HG02610 (cell line): ENCODE measurements at regions not wholly inside any gene's neighbourhood (a gene's known extent, or its start where the extent isn't known, plus 50 kb on each side); places are given as distances from the start of the nearest gene placed in this dataset.

Experiments used
- ATAC-seq: cut with Tn5 transposase; IDR thresholded peaks from one replicate; pipeline ENCODE4 v1.9.1; 2021; ENCODE audit warnings: mild to moderate bottlenecking, moderate library complexity; ENCODE audit not compliant: unreplicated experiment

DNA sequence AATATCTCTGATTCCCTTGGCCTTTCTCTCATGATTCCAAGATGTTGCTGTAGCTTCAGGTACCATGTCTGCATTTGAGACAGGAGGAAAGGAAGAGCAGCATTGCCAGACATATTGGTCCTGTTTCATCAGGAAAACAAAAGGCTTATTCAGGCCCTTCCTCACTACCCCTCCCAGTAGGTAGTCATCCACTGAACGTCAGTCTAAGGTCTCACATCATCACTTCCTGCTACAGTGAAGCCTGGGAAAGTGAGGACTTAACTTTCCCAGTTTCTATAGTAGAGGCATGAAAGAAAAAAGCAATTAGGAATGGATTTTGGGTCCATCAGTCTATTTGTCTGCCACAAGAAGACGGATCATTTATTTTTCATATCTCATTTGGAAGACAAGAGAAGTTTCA, 85.7 kb upstream of the SOX4 start:
- ATAC-seq: no peak

DNA sequence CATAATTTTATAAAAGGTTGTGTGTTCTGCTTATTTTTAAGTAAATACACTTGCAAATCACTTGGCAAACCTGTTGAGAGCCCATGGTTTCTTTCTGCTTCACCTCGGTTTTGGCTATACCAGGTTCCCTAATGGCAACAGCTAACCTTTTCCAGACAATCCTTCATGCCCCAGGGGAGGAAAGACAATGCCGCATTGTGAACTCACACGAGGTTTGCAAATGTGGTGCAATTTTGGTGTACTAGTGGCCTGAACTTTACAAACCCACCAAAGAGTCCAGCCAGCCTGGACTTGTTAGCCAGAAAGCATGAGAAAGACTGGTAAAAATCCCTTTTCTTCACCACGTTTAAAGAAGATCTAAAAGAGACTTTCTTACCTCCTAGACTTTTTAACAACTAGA, 84.8 kb upstream of the SOX4 start:
- no peak for ATAC-seq

DNA sequence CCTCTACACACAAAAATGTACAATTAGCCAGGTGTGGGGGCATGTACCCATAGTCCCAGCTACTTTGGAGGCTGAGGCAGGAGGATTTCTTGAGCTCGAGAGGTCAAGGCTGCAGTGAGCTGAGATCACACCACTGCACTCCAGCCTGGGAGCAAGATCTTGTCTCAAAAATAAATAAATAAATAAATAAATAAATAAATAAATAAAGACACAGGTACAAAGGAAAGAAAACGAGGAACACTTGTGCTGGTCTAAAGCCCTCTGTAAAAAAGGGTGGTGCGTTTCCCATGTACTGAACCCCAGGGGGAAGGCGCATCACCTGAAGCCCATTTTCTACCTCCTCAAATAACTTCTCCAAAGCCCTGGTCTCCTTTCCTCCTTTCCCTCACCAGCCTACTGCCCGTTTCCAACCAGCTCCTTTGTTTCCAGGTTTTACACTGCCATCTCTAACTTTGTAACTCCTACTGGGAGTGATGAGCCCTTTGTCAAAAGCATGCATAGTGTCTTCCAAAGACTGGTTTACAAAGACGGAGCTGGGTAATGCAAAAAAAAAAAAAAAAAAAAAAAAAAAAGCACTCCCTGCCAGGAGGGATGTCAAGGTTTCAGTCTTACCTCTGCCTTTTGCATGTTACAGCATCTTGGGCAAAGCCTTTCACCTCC, 81.5 kb upstream of the SOX4 start:
- no peak for ATAC-seq

DNA sequence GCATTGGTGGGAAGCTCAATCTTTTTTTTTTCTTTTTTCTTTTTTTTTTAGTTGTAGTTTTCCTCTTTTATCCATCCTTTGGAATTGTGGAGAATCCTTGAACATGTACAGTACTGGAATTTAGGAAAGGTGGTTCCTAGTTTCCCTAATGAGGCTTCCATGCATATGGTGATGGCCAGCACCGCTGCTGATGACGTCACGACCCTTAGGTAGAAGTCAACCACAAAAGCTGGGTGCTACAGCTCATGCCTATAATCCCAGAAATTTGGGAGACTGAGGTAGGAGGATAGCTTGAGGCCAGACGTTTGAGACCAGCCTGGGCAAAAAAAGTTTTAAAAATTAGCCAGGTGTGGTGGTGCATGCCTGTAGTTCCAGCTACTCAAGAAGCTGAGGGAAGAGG, 79.3 kb upstream of the SOX4 start:
- ATAC-seq: no peak

DNA sequence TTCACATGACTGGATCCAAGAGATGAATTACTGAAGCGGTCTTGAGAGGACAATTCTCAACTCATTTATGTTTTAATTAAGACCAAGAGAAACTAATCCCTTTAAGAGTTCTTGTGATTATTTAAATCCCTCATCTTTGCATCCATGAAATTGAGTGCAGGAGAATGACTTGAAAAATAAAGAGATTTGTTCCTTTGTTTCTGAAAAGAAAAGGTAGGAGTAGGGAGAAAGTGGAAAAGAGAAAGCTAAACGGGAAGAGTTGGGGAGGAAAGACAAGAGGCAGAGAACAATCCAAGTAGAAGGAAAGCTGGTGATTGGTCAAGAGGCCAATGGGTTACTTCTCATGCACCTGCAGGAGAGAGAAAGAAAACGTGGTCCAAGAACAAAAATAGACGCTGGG, 75.2 kb upstream of the SOX4 start:
- no peak for ATAC-seq

DNA sequence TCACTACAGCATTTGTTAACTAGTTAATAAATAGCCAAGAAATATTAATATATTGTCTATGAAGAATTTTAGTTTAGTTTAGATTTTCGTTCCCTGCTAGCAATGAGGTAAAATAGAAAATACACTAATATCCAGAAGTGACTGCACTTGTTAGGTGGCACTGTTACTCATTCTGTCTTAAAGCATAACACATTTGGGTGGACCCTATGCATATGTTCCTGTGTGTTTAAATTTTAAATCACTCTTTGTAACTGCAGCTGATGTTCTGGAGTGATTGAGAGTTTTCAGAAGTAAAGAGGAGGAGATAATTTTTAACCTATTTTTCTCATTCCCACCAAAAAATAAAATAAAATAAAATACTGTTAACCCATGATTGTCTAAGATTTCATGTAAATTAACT, 73.9 kb upstream of the SOX4 start:
- ATAC-seq: no peak

DNA sequence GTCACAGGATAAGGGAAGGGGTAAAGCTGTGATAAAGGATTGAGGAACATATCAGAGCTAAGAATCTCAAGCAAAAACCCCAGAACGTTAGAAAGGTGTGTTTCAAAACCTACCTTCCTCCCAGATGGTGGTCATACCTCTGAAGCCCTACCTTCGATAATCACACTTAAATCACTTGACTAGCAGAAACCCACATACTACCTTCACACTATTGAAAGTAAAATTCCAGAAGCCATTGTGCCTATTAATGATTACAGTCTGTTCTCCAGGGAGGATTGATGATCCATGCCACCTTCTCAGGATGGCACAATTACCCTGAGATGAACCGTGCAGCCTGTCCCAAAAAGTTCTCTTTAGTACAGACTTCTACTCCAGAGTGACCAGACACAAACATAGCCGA, 72.3 kb upstream of the SOX4 start:
- no peak for ATAC-seq

DNA sequence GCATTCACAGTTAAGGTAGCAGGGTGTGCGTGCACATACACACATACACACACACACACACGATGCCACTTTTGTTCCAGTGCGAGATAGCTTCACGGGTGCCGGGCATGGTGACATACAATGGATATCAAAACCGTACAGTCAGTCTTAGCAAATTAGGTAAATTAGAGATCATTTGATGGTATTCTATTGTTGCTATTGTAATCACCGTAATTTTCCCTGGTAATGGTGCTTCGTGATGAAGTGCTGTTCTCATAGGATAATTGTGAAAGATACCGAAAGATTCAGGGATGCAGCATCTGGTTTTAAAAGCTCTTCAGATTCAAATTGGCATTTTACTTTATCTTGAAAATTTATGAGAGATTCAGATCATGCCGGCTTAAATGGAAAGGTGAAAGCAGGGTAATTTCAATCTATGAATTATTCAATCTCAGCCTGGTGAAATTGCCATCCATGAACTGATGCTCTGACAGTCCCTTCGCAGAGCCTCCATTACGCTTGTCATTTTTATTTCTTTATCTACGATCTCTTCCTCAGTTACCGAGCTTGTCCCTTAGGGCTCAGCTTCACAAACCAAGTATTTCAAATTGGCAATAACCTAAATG, 71.3 kb upstream of the SOX4 start:
- ATAC-seq: no peak

DNA sequence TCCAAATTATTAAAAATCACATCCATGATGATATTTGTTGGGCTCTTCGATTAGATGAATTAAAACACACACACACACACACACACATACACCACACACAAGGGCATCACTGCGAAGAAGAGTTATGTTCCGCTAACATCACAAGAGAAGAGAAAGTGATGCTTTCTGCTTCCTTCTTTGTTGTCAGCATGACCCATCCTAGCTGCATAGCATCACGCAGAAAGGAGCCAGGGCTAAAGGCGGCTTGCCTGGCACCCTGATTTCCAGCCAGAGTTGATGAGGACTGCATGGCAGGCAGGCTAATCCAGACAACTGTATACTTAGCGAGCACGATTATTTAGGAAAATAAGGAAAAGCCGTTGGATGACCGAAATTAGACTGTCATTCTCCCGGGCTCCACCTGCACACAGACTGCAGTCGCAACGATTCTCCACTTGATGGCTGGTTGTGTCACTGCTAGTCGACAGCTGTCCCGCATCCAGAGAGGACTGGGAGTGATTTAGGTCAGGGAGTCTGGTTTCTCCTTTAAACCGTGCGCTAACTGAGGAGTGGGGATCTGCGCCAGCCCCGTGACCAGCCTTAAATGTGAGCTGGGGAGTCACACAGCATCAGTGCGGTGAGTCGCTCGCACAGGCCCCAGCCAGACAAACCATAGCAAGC, 70.6 kb upstream of the SOX4 start:
- ATAC-seq: no peak

DNA sequence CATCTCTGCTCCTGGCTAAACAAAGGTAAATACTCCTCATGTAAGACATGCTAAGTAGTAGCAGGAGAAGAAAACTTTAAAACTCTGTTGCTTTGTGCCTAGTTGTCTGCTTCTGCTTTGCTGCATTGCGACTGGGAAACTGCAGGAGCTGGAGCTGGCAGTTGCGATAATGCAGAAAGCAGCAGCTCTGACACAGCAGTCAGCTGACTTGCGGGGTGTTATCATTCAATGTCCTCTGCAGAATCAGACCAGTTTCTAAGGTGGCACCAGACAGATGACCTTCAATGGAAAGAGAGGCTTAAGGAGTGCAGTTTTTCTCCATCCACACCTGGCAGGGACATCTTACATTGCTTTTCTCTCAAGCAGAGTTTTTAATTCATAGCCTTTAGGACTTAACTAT, 69.9 kb upstream of the SOX4 start:
- no peak for ATAC-seq

DNA sequence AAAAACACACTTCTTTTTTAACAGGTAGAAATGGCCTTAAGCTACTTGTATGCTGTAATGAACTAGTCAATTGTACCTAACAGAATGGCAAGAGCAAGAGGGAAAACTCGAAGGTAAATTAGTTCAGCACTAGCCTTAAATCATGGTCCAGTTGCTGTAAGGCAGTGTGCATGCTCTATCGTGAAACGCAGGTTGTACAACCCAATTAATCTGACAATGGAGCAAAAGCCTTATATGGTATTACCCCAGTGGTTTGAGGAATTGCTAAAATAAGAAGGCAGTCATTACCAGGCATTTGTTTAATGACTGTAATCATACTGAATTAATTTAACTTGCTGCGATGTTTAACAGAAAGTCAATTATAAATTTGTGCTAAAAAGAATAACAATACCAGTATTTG, 69.3 kb upstream of the SOX4 start:
- ATAC-seq: no peak

DNA sequence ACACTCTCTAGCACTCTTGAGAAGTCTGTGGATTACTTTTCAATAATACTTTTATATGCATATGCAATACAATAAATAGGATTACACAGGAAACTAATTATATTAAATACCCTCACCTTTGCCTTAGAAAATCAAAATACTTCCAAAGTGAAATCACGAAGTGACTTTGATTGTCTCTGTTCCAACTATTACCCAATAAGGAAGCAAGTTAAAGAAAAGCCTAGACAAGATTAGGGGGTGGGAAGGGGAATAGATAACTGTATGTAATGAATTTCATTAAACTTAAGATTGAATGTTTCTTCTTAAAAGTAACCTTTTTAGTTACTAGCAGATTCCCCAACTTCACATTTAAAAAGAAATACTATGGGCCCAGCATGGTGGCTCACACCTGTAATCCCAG, 66.6 kb upstream of the SOX4 start:
- ATAC-seq: no peak

DNA sequence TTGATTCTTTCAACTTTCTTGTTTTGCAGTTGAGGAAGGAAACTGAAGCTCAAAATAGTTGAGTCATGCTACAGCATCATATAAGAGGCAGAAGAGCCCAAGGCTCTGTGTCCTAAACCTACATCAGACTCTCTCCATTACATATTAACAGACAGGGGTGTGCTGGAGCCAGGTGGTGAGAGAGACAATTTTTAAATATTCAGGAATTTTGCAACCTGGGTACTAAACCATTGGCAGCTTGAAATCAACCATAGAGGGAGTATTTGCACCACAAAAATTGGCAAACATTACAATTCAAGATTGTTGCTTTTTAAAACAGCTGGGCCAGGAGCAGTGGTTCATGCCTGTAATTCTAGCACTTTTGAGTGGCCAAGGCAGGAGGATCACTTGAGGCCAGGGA, 65.8 kb upstream of the SOX4 start:
- ATAC-seq: no peak

DNA sequence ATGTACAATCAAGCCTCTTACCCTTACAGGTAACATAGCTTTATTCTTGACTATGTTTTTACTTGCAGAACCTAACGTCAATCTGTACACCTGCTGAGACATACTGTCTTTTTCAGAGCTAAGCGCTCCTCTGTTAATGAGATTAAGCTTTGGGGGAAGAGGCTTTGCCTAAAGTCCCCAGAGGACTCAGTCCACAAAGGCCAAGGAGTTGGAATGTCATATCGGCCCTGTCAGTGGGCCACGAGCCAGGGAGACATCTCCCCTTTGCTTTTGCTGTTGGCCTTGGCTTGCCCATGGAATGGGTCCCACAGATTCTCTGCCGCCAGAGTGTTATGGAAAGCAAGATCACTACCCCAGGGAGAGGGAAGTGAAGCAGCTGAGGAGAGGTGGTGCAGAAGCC, 64.1 kb upstream of the SOX4 start:
- no peak for ATAC-seq

DNA sequence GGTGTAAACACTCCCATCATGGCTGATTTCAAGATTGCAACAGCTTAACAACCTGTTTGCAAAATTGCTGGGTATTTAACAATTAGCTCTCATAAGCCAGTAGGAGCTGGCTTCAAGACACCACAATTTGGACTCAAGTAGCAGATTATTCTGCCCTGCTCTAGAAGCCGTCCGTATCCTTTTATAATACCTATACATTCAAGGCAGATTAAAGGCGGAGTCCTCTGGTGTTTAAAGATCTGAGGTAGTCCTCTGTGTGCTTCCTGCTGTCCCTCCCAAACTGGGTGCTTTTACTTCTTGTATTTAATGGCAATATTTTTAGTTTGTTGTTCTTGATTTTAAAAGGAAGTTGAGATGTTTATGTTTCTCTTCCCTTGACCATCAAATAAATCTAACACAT, 62.2 kb upstream of the SOX4 start:
- ATAC-seq: no peak

DNA sequence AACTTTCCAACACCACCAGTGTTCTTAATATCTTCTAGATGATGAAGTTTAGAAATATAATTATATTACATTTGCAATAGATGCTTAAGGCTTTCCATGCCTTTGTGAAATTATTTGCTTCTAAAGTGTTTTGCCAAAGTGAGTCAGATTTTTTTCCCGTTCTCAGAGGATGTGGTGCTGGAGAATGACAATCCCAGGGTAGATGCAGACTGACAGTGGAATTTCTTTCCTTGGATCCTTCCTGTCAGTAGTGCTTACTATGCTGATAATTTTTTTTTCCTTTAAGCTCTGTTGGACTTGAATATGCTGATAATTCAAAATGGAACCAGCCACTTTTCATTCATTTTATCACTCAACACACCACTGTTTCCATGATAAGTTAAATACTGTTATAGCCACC, 59.9 kb upstream of the SOX4 start:
- ATAC-seq: no peak

DNA sequence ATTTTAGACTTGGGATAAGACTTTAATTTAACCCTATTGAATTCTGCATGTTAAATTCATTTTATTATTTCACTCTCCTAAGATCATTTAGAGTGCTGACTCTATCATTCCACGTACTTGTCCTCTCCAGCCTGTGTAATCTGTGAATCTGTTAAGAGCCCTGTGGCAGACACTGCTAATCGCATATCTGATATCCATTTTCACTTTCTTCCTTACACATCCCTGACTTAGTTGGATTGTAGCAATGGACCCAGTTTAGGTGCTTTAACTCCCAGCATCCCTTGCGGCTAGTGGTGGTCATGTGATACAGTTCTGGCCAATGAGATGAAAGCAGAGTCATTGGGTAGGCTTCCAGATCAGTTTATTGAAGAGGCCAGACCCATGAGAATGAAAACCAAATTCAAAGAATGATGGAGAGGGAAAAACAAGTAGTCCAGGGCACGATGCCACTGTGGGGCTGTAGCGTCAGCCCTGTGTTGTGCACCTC, 57.2 kb upstream of the SOX4 start:
- no peak for ATAC-seq

DNA sequence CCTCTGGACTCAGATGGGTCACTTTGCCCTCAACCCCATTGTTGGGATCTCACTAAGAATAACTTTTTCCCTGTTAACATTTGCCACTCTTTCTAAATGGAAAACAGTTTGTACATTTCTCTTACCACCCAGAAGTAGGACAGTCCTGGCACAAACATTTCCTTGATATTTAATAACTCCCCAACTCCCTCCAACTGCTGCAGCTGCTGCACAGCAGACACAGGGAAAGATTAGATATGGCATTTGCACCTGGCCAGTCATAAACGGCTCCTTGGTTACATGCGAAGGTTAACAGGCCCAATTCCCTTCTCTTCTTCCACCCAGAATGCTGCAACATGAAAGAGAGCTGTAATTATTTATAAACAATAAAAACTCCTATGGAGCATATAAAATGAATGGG, 55.9 kb upstream of the SOX4 start:
- no peak for ATAC-seq

DNA sequence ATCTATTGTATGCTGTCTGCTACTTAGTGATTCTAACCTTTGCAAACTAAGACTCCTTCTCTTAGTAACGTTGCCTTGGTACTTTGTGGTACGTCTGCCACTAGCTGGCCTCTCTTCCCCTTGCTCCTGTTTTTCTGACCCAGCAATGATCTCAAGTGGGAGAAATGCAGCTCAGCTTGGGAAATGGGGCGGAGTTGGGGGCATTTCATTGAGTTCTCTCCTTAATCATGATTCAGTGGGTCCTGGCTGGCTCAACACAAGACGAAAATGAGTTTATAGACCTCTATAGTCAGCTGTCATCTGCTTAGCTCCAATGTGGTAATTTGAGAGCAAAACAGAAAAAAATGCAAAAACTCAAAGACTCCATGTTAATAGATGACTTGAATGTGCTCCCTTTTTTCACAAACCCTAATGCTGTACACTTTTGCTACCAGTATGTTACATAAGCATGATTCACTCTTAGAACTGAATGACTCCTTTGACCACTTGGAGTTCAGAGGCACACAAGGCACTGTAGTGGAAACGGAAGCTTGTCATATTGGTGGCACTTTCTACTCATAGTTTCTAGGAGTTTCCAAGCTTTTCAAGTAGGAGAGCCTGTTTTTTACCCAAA, 55.3 kb upstream of the SOX4 start:
- no peak for ATAC-seq

DNA sequence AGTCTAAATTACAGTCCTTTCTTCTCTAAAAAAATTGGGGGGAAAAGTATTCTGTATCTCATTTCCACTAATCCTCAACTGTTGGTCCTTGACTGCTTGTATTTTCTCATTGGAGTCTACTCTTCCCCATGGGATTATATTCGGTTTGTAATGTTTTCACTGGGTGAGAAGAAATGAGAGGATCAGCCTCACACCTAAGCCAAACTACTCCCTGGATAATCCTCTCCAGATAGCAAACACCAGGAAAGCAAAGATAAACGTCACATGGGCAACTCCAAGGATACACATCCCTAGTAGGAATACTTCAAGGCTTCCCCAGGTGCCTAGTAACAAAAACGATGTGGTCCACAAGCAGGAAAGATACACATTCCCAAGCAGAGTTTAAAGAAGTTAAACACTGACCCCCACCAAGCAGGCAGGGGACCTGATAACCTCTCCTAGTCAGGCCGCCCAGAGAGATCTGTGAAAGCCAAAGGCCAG, 53.9 kb upstream of the SOX4 start:
- no peak for ATAC-seq
